Uterus (tissue), 2 donors: ENCODE measurements at regions not wholly inside any gene's neighbourhood (a gene's known extent, or its start where the extent isn't known, plus 50 kb on each side); places are given as distances from the start of the nearest gene placed in this dataset.

Experiments used
- POLR2A ChIP-seq, 2 donors: fragments of 450-650 bp; IDR thresholded peaks; one replicate each; pipeline ENCODE4 v1.6.1; 2016; ENCODE audit warnings: antibody characterized with exemption in 2 of 2, mild to moderate bottlenecking in 1 of 2, moderate library complexity in 1 of 2
- TF ChIP-seq, protein P1 (sequence below), 4 experiments: fragments of 200-600 bp in 2 of 4; fragments of 450-650 bp in 2 of 4; sonication (generic) in 2 of 4; IDR thresholded peaks; one replicate each; pipeline ENCODE4 v1.5.1; 2016 to 2019; ENCODE audit warnings: antibody characterized with exemption in 4 of 4, mild to moderate bottlenecking in 2 of 4, moderate library complexity in 1 of 4

DNA sequence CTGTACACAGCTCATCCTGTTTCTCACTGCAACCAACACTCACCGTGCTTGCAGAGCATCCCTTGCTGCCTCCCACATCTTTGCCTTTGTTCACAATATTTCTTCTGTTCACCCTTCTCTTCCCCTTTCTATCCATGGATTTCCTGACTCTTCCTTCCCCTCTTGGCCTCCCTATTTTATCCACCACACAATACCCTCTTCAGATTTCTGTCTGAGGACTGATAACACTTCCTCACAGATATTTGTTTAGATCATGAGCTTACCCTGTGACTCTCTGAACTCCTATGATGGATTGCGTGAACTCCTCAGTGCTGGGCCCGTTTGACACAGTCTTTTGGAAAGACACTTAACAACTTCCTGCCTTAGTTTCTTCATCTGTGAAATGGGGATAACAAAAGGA, 62.8 kb upstream of the GPR158 start:
- TF ChIP-seq, protein P1, sequence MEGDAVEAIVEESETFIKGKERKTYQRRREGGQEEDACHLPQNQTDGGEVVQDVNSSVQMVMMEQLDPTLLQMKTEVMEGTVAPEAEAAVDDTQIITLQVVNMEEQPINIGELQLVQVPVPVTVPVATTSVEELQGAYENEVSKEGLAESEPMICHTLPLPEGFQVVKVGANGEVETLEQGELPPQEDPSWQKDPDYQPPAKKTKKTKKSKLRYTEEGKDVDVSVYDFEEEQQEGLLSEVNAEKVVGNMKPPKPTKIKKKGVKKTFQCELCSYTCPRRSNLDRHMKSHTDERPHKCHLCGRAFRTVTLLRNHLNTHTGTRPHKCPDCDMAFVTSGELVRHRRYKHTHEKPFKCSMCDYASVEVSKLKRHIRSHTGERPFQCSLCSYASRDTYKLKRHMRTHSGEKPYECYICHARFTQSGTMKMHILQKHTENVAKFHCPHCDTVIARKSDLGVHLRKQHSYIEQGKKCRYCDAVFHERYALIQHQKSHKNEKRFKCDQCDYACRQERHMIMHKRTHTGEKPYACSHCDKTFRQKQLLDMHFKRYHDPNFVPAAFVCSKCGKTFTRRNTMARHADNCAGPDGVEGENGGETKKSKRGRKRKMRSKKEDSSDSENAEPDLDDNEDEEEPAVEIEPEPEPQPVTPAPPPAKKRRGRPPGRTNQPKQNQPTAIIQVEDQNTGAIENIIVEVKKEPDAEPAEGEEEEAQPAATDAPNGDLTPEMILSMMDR (IDR thresholded peaks at IDR 0.05) = no peak
- TF ChIP-seq POLR2A (IDR thresholded peaks at IDR 0.05) = no peak
